ENCODE measurements at regions not wholly inside any gene's neighbourhood (a gene's known extent, or its start where the extent isn't known, plus 50 kb on each side); places are given as distances from the start of the nearest gene placed in this dataset.

- intact Hi-C loops (cut with micrococcal nuclease): no loop called here
- no peaks in the 10 kb centered on the region for H3K9me3 ChIP-seq (replicated peaks)
- H3K27me3 ChIP-seq (ENCODE audit: low read depth): no peaks in the 10 kb centered on the region
- H3K27ac ChIP-seq (replicated peaks): no peak overlapping the region
- no peak for DNase-seq
- no peaks in the 10 kb centered on the region for H3K36me3 ChIP-seq
- H3K4me1 ChIP-seq: peaks cover 24% of the 10 kb centered on the region
- no peak overlapping the region for H3K4me3 ChIP-seq
- no peak for TF ChIP-seq CTCF (IDR thresholded peaks at IDR 0.05; ENCODE audit: borderline replicate concordance)
These were observed 167.3 kb downstream of the SEC61B start for GRCh38 chr9:99389087-99390033.

- no peak for DNase-seq
- H3K4me1 ChIP-seq: peaks cover 13% of the 10 kb centered on the region
- no peaks in the 10 kb centered on the region for H3K9me3 ChIP-seq (replicated peaks)
- H3K36me3 ChIP-seq: no peaks in the 10 kb centered on the region
- no peak overlapping the region for H3K4me3 ChIP-seq
- TF ChIP-seq CTCF (IDR thresholded peaks at IDR 0.05; ENCODE audit: borderline replicate concordance): no peak
- H3K27ac ChIP-seq (replicated peaks): no peak overlapping the region
- H3K27me3 ChIP-seq (ENCODE audit: low read depth): no peaks in the 10 kb centered on the region
- intact Hi-C loops (cut with micrococcal nuclease): no loop called here
These were observed 170.0 kb downstream of the SEC61B start for GRCh38 chr9:99391937-99392594.

GRCh38 chr9:99392986-99393385, 170.9 kb downstream of the SEC61B start:
- Histone ChIP-seq H3K4me3 (no peak overlapping the region), H3K9me3 (replicated peaks) (no peaks in the 10 kb centered on the region), H3K27me3 (ENCODE audit: low read depth) (no peaks in the 10 kb centered on the region), H3K4me1 (peaks cover 13% of the 10 kb centered on the region), H3K36me3 (no peaks in the 10 kb centered on the region), H3K27ac (replicated peaks) (no peak overlapping the region)
- no peak for TF ChIP-seq CTCF (IDR thresholded peaks at IDR 0.05; ENCODE audit: borderline replicate concordance)
- intact Hi-C loops (cut with micrococcal nuclease): no loop called here
- no peak for DNase-seq

- Histone ChIP-seq H3K36me3 (no peaks in the 10 kb centered on the region), H3K4me3 (no peak overlapping the region), H3K4me1 (peaks cover 13% of the 10 kb centered on the region), H3K27me3 (ENCODE audit: low read depth) (no peaks in the 10 kb centered on the region), H3K9me3 (replicated peaks) (no peaks in the 10 kb centered on the region), H3K27ac (replicated peaks) (no peak overlapping the region)
- no peak for TF ChIP-seq CTCF (IDR thresholded peaks at IDR 0.05; ENCODE audit: borderline replicate concordance)
- no peak for DNase-seq
- intact Hi-C loops (cut with micrococcal nuclease): no loop called here
These were observed 171.9 kb downstream of the SEC61B start for GRCh38 chr9:99393993-99394392.

- no peak overlapping the region for H3K27ac ChIP-seq (replicated peaks)
- TF ChIP-seq CTCF (IDR thresholded peaks at IDR 0.05; ENCODE audit: borderline replicate concordance): no peak
These were observed 176.2 kb downstream of the SEC61B start for GRCh38 chr9:99398241-99398640.

More at GRCh38 chr9:99398241-99398640, 176.2 kb downstream of the SEC61B start:
- H3K36me3 ChIP-seq: no peaks in the 10 kb centered on the region
- H3K9me3 ChIP-seq (replicated peaks): no peaks in the 10 kb centered on the region
- intact Hi-C loops (cut with micrococcal nuclease): no loop called here
- no peak overlapping the region for H3K4me3 ChIP-seq
- H3K4me1 ChIP-seq: no peaks in the 10 kb centered on the region
- DNase-seq: no peak
- H3K27me3 ChIP-seq (ENCODE audit: low read depth): no peaks in the 10 kb centered on the region

Measured in left ventricle myocardium inferior (tissue), 1 donor.